ENCODE measurements at regions not wholly inside any gene's neighbourhood (a gene's known extent, or its start where the extent isn't known, plus 50 kb on each side); places are given as distances from the start of the nearest gene placed in this dataset.
A peak's percentile ranks its signal among the peaks of the same experiment; 100 is the strongest.

DNA sequence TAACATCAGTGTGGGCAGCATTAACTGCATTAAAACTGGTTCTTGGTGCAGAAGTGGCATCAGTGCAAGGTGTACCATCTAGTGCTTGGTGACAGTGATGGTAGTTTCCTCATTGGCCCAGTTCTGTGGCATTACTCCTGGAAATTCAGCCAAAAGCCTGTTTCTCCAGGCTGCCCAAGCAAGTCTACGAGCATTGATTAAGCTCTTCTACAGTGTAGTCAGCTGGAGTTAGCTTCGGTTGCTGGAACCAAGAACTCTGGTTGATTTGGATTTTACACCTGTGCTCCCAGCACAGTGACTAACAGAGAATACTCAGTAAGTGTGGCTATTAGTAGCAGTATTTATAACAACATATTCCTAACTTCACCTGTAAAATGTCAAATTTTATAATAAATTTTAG is 84.9 kb upstream of the ZDHHC17 start:
- CTCF ChIA-PET, result interaction anchor here (2.4 kb wide), 1 partner anchor 8 kb away, joined by 5 read pairs; no protein-coding TSS in a partner anchor
- no peak overlapping the region for H3K4me3 ChIP-seq (ENCODE audit: low read depth, low read length)
- TF ChIP-seq, protein P1, sequence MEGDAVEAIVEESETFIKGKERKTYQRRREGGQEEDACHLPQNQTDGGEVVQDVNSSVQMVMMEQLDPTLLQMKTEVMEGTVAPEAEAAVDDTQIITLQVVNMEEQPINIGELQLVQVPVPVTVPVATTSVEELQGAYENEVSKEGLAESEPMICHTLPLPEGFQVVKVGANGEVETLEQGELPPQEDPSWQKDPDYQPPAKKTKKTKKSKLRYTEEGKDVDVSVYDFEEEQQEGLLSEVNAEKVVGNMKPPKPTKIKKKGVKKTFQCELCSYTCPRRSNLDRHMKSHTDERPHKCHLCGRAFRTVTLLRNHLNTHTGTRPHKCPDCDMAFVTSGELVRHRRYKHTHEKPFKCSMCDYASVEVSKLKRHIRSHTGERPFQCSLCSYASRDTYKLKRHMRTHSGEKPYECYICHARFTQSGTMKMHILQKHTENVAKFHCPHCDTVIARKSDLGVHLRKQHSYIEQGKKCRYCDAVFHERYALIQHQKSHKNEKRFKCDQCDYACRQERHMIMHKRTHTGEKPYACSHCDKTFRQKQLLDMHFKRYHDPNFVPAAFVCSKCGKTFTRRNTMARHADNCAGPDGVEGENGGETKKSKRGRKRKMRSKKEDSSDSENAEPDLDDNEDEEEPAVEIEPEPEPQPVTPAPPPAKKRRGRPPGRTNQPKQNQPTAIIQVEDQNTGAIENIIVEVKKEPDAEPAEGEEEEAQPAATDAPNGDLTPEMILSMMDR (IDR thresholded peaks at IDR 0.05; ENCODE audit: insufficient read depth, low read length, missing control alignments), result no peak
- DNase-seq (ENCODE audit: low read depth, low spot score), result no peak
- POLR2A ChIA-PET, result no interaction called here

GRCh38 chr12:76679778-76680177 is 84.1 kb upstream of the ZDHHC17 start:
- POLR2A ChIA-PET, result no interaction called here
- TF ChIP-seq, protein P1 (IDR thresholded peaks at IDR 0.05; ENCODE audit: insufficient read depth, low read length, missing control alignments), result no peak
- H3K4me3 ChIP-seq (ENCODE audit: low read depth, low read length), result no peak overlapping the region
- no peak for DNase-seq (ENCODE audit: low read depth, low spot score)
- CTCF ChIA-PET, result interaction anchor here (2.4 kb wide), 1 partner anchor 9 kb away, joined by 5 read pairs; no protein-coding TSS in a partner anchor

- TF ChIP-seq, protein P1 (IDR thresholded peaks at IDR 0.05; ENCODE audit: insufficient read depth, low read length, missing control alignments), result no peak
- ChIA-PET CTCF (interaction anchor here (2.4 kb wide), 1 partner anchor 10 kb away, joined by 5 read pairs; no protein-coding TSS in a partner anchor), POLR2A (no interaction called here)
- no peak overlapping the region for H3K4me3 ChIP-seq (ENCODE audit: low read depth, low read length)
- DNase-seq (ENCODE audit: low read depth, low spot score), result peak; percentile 72
These were observed 83.0 kb upstream of the ZDHHC17 start for GRCh38 chr12:76680940-76681339.

- ChIA-PET CTCF (interaction anchor here (0.8 to 1.9 kb wide), 4 partner anchors 13 to 136 kb away, joined by 3 to 6 read pairs (median 4); no protein-coding TSS in a partner anchor), POLR2A (interaction anchor here (1.2 kb wide), 1 partner anchor 78 kb away, joined by 3 read pairs; no protein-coding TSS in a partner anchor)
- no peak for DNase-seq (ENCODE audit: low read depth, low spot score)
- H3K4me3 ChIP-seq (ENCODE audit: low read depth, low read length), result no peak overlapping the region
- TF ChIP-seq, protein P1 (IDR thresholded peaks at IDR 0.05; ENCODE audit: insufficient read depth, low read length, missing control alignments), result no peak
These were observed 78.7 kb upstream of the ZDHHC17 start for GRCh38 chr12:76685246-76685678.

DNA sequence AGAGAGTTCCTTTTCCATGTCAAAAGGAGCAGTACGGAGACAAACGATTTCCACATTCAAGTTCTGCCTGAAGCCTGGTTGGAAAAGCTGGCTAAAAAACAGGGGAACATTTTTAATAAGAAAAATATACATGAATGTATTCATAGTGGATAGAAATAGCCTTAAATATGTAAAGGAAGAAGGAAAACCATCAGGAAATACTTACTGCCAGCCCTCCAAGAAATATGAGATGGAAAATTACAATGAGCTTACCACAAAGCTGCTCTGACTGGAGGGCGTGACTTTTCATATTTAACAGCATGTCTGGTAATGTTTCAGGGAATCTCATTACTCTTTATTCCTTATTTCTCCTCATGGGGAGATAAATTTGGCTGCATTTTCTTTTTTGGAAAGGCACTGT is 75.9 kb upstream of the ZDHHC17 start:
- TF ChIP-seq, protein P1 (IDR thresholded peaks at IDR 0.05; ENCODE audit: insufficient read depth, low read length, missing control alignments), result no peak
- ChIA-PET CTCF (interaction anchor here (1.1 to 3.1 kb wide), 5 partner anchors 14 to 102 kb away, joined by 3 to 11 read pairs (median 4); no protein-coding TSS in a partner anchor), POLR2A (no interaction called here)
- no peak overlapping the region for H3K4me3 ChIP-seq (ENCODE audit: low read depth, low read length)
- no peak for DNase-seq (ENCODE audit: low read depth, low spot score)

GRCh38 chr12:76688631-76689030 is 75.3 kb upstream of the ZDHHC17 start:
- CTCF ChIA-PET, result interaction anchor here (0.9 to 3.1 kb wide), 6 partner anchors 14 to 102 kb away, joined by 3 to 11 read pairs (median 4); no protein-coding TSS in a partner anchor
- TF ChIP-seq, protein P1 (IDR thresholded peaks at IDR 0.05; ENCODE audit: insufficient read depth, low read length, missing control alignments), result no peak
- no peak overlapping the region for H3K4me3 ChIP-seq (ENCODE audit: low read depth, low read length)
- POLR2A ChIA-PET, result no interaction called here
- no peak for DNase-seq (ENCODE audit: low read depth, low spot score)

Measured in AG04449 (cell line).